ENCODE measurements at regions not wholly inside any gene's neighbourhood (a gene's known extent, or its start where the extent isn't known, plus 50 kb on each side); places are given as distances from the start of the nearest gene placed in this dataset.

DNA sequence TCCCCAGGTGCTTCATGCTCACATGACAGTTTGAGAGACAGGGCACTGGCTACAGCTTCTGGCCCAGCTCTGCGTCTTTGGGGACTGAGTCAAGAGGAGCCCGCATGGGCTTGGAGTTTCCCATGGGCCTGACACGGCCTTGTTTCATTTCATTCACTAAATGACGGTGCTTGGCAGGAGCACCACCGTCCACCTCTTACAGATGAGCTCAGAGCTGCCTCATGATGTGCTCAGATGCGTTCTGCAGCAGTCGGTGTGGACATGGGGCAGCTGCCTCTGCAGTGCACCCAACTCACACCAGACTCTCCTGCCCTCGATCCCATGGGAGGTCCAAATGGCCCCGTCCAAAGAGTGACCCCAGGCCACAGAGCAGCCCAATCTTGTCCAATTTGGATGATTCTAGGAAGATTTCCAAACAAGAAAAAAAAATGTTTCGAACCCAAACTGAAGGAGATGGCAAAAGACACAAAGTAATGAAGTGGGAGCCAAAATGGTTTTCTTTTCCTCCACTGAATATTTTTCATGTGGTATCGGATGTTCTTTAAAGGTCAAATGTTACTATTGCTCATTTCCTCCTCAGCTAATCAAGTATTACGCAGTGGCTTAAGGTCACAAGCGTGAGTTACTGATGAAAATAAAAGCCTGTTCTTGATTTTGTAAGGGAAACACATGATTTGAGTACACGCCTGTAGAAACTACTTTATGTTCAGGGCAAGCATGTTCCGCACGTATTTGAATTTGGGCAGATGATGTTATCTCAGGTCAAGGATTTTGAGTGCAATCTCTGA is 524.2 kb downstream of the CDH26 start:
- TF ChIP-seq CTCF (IDR thresholded peaks at IDR 0.05) (no peak), POLR2A (IDR thresholded peaks at IDR 0.05) (no peak)
